Activated CD4-positive, alpha-beta T cell treated with anti-CD3 and anti-CD28 coated beads, Interleukin-10, Interleukin-2, amounts not matched to agents 100 ng/mL and 50 ng/mL, durations not matched to agents 16 hours and 8 hours (primary cell): ENCODE measurements at regions not wholly inside any gene's neighbourhood (a gene's known extent, or its start where the extent isn't known, plus 50 kb on each side); places are given as distances from the start of the nearest gene placed in this dataset.
"Not testable (repeated sequence)": the region's sequence is repeated elsewhere in the genome, so short reads cannot be mapped to it uniquely, and the experiment has no call there.

Experiments used
- DNase-seq: peaks from one replicate; pipeline ENCODE4 v3.0.0-alpha.2; 2020

DNA sequence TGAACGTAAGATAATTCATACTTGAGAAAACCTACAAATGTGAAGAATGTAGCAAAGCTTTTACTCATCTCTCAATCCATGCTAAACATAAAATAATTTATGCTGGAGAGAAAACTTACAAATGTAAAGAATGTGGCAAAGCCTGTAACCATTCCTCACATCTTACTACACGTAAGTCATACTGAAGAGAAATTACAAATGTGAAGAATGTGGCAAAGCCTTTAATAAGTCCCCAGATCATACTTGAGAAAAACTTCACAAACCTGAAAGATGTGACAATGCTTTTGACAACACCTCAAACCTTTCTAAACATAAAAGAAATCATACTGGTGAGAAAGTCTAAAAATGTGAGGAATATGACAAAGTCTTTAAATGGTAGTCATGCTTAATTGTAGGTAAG is 89.4 kb downstream of the ZNF675 start:
- DNase-seq: no peak

GRCh38 chr19:23596872-23597271 is 90.1 kb downstream of the ZNF675 start:
- DNase-seq: no peak

GRCh38 chr19:23594311-23594710 is 92.7 kb downstream of the ZNF675 start:
- DNase-seq: not testable (repeated sequence)

DNA sequence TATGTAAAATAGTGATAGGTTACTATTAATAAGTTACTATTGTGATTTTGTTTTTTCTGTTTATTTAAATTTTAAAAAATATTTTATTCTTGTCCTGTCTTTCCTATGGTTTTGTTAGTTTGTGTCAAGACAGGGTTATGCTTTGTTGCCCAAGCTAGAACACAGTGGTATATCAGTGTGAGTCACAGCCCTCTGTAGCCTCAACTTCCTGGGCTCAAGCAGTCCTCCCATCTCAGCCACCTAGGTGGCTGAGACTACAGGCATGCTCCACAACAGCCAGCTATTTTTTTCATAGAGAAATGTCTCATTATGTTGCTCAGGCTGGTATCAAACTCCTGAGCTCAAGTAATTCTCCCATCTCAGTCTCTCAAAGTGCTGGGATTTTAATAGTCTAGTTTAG is 99.5 kb downstream of the ZNF675 start:
- no peak for DNase-seq

DNA sequence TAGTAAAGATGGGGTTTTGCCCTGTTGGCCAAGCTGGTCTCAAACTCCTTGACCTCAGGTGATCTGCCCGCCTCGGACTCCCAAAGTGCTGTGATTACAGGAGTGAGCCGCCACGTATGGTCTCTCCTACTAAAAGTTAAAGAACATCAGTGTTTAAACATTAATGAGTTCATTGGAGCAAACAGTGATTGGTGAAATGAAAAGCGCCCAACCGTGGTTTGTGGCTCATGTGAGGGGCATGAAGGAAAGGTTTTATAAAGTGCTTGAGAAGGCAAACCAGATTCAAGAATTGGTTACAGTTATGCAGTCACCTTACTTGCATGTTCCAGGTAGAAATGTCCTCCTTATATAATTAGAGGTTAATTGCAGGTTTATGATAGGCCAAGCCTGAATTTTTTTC is 109.5 kb downstream of the ZNF675 start:
- no peak for DNase-seq

DNA sequence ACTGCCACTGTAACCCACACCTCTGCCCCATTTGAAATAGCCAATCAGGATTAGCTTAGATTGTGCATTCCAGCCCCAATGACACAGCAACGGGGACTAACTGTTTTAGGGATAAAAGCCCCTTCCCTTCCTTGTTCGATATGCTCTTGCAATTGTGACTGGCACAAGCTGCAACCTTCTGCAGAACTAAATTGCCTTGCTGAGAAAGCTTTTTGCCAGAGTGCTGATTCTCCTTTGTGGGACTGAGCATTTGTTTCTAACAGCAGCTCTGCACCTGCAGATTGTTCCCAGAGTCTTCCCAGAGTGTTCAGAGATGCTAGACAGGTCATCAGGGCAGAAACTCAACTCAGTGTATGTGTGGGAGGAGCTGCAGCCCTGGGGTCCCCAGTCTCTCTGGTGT is 115.8 kb downstream of the ZNF675 start:
- DNase-seq: no peak

DNA sequence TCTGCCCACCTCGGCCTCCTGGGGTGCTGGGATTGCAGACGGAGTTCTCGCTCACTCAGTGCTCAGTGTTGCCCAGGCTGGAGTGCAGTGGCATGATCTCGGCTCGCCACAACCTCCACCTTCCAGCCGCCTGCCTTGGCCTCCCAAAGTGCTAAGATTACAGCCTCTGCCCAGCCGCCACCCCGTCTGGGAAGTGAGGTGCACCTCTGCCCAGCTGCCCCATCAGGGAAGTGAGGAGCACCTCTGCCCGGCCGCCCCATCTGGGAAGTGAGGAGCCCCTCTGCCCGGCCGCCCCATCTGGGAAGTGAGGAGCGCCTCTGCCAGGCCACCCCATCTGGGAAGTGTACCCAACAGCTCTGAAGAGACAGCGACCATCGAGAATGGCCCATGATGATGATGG is 118.9 kb downstream of the ZNF675 start:
- DNase-seq: not testable (repeated sequence)

GRCh38 chr19:23565256-23565655 is 121.8 kb downstream of the ZNF675 start:
- no peak for DNase-seq

- DNase-seq: no peak
These were observed 123.7 kb downstream of the ZNF675 start for GRCh38 chr19:23563326-23563725.

- DNase-seq: no peak
These were observed 125.7 kb downstream of the ZNF675 start for GRCh38 chr19:23561341-23561740.

DNA sequence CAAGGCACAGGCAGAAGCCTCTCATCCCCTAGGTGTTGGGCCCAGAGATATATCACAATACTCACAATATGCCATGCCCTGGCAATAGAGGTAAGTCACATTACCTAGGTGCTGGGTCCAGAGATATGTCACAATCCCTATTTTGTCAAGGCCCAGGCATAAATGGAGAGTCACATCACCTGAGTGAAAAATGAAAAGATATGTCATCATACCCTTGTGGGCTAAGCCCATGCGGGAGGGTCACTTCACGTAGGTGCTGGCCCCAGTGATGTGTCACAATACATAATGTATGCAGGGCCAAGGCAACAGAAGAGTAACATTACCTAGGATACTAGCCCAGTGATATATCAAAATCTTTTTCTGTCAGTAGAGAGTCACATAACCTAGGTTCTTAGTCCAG is 127.0 kb downstream of the ZNF675 start:
- no peak for DNase-seq

DNA sequence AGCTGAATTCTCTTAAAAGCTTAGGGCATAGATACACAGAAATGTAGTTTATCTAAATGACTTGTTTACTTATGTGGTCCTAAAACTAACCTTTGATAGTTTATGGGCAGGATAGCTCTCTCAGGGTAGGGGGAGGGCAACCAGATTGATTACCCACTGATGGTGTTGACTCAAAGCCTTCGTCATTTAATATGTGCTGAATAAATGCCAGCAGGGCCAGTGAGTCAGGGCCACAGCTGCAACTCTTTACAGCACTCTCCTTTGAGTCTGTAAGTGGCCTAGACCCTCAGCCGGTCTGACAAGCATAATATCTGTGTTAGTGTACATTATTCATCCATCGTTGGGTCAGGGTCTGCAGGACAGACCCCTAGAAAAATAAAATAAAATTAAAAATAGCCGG is 128.5 kb downstream of the ZNF675 start:
- no peak for DNase-seq

DNA sequence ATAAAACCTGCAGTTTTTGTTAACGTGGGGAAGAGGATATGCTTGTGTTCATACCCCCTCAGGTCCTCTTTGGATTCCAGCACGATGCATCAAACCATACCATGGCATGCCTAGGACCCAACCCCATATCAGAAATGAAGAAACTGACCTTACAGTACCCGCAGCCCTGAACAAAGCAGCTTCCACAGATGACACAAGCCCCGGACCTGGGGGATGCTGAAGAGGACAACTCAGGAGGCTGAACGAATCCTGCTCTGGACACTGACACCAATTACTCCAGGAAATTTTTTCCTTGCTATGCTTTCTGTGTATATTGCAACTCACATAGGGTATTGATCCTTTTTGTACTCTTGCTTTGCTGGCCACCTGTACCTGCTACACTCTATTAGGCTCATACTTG is 129.6 kb downstream of the ZNF675 start:
- DNase-seq: no peak

DNA sequence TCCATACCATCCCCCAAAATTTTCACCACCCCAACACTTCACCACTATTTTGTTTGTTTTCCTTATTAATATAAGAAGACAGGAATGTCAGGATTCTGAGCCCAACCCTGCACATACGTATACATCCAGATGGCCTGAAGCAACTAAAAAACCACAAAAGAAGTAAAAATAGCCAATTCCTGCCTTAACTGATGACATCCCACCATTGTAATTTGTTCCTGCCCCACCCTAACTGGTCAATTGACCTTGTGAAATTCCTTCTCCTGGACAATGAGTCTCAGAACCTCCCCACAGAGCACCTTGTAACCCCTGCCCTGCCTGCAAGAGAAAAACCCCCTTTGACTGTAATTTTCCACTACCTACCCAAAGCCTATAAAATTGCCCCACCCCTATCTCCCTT is 132.5 kb downstream of the ZNF675 start:
- no peak for DNase-seq

DNA sequence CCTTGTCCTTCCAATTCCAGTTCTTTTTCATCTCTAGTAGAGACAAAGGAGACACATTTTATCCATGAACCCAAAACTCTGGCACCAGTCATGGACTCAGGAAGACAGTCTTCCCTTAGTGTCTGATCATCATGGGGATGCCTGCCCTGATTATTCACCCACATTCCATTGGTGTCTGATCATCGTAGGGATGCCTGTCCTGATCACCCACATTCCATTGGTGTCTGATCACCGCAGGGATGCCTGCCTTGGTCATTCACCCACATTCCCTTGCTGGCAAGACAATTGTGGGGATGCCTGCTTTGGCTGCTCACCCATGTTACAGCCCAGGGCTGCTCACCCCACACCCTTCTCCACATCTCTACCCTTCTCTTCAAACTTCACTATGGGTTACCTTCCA is 136.9 kb downstream of the ZNF675 start:
- not testable (repeated sequence) for DNase-seq

GRCh38 chr19:23547816-23548430 is 139.1 kb downstream of the ZNF675 start:
- DNase-seq: no peak

DNA sequence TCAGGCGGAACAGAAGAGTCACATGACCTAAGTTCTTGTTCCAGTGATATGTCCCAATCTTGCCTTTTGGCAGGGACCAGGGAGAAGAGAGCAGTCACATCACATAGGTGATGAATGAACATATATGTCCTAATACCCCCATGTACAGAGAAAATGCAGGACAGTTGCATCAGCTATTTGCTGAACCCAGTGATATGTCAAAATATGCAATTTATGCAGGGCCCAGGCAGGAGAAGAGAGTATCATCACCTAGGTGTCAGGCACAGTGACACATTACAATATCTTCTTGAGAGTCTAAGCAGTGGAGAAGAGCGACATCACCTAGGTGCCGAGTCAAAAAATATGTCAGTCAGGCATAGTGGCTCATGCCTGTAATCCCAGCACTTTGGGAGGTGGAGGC is 139.9 kb downstream of the ZNF675 start:
- no peak for DNase-seq

DNA sequence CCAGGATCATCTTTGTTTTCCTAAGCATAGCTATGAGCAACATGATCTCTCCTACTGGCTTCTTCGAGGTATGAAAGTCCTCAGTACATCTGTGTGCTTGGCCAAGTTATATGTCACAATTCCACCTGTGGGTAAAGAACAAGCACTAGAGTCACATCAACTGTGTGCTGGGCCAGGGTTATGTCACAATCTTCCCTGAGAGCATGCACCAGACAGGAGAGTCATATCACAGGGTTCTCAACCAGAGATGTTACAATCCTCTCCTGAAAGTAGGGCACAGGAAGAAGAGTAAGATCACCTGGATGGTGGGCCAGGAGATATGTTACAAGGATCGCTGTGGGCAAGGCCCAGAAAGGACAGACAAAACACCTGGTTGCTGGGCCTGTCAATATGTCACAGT is 143.7 kb downstream of the ZNF675 start:
- no peak for DNase-seq

DNA sequence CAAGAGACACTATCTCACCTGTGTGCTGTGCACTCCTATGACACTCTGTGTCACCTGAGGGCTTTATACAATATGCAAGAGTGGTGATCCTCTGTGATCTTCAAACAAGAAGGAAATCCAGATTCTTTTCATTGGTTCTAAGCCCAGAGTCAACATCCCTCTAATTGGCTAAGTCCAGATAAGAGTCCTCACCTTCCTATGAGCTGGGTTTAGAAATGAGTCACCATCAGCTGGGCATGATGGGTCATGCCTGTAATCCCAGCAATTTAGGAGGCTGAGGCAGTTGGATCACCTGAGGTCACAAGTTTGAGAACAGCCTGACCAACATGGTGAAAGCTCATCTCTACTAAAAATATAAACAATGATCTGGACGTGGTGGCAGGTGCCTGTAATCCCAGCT is 144.4 kb downstream of the ZNF675 start:
- no peak for DNase-seq

DNA sequence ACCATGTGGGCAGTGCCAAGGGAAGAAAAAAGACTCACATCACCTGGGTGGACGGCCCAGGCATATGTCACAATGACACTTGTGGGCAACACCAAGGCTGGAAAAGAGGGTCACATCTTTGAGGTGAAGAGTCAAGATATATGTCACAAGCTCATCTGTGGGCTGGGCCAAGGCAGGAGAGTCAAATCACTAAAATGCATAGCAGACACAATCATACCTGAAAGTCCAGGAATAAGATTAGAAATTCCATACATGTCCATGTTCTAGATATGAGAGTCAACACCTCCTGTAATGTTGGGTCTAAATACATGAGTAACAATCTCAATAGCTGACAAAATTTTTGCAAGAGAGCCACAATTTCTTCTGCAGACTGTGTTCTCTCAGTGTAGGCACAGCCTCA is 145.0 kb downstream of the ZNF675 start:
- no peak for DNase-seq

GRCh38 chr19:23540180-23540579 is 144.9 kb upstream of the ZNF91 start:
- not testable (repeated sequence) for DNase-seq

DNA sequence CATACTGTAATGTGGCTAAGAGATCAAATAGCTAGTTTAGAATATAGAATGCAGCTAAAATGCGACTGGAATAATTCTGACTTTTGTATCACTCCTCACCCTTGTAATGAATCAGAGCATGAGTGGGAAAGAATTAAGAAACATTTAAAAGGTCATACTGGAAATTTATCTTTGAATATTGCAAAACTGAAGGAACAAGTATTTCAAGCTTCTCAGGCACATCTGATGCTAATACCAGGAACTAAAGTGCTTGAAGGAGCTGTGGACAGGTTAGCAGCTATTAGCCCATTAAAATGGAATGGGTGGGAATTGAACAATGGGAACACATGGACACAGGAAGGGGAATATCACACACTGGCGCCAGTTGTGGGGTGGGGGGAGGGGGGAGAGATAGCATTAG is 144.2 kb upstream of the ZNF91 start:
- DNase-seq: no peak

- not testable (repeated sequence) for DNase-seq
These were observed 141.9 kb upstream of the ZNF91 start for GRCh38 chr19:23537136-23537535.

GRCh38 chr19:23536341-23536740 is 141.1 kb upstream of the ZNF91 start:
- not testable (repeated sequence) for DNase-seq

DNA sequence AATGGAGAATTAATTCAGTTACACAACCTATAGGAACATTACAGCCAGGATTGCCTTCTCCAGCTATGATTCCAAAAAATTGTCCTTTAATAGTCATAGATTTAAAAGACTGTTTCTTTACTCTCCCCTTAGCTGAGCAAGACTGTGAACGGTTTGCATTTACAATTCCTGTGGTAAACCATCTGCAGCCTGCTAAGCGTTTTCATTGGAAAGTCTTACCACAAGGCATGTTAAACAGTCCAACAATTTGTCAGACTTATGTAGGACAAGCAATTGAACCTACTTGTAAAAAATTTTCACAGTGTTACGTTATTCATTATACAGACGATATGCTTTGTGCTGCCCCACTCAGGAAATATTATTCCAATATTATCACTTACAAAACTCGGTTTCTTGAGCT is 140.6 kb upstream of the ZNF91 start:
- not testable (repeated sequence) for DNase-seq

DNA sequence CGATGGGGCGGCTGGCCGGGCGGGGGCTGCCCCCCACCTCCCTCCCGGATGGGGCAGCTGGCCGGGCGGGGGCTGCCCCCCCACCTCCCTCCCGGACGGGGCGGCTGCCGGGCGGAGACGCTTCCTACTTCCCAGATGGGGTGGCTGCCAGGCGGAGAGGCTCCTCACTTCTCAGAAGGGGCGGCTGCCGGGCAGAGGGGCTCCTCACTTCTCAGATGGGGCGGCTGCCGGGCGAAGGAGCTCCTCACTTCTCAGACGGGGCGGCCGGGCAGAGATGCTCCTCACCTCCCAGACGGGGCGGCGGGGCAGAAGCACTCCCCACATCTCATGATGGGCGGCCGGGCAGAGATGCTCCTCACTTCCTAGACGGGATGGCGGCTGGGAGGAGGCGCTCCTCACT is 138.2 kb upstream of the ZNF91 start:
- not testable (repeated sequence) for DNase-seq
